Adrenal gland (tissue), 5 donors: ENCODE measurements at regions not wholly inside any gene's neighbourhood (a gene's known extent, or its start where the extent isn't known, plus 50 kb on each side); places are given as distances from the start of the nearest gene placed in this dataset.

Source experiments
- POLR2A ChIP-seq, 2 donors: fragments of 450-650 bp; IDR thresholded peaks; one replicate each; pipeline ENCODE4 v1.6.1; 2017; ENCODE audit warnings: antibody characterized with exemption in 2 of 2, mild to moderate bottlenecking in 2 of 2, moderate library complexity in 1 of 2
- TF ChIP-seq, protein P1 (sequence below), 6 experiments: fragments of 450-650 bp in 4 of 6; fragments of 200-600 bp in 2 of 6; sonication (generic) in 1 of 6; IDR thresholded peaks; 1 replicate in 5 of 6; 2 replicates in 1 of 6; pipeline versions ENCODE4 v1.5.1 to v1.8.0; 2016 to 2021; ENCODE audit warnings: antibody characterized with exemption in 6 of 6, mild to moderate bottlenecking in 2 of 6, moderate library complexity in 1 of 6
- donor health status: DM: no; HTN: no; CAD: no.

DNA sequence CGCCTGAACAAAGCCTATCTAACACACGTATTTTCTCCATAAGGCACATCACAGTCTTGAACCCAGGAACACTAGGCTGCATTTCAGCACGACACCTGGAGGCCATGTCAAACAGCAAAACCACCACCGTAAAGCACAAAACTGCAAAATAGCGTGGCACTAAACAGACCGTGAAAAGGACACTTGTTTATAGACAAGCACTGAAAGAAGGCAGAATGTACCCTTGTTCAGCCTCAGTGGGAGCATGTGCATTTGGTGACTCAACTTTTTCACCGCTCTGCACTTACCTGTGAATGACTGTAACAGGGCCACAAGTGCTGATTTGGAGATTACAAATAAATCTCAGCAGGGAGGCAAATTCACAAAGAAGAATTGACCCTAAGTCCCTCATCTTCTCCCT lies 80.8 kb downstream of the ISG20 start:
- TF ChIP-seq POLR2A (IDR thresholded peaks at IDR 0.05): no peak
- TF ChIP-seq, protein P1, sequence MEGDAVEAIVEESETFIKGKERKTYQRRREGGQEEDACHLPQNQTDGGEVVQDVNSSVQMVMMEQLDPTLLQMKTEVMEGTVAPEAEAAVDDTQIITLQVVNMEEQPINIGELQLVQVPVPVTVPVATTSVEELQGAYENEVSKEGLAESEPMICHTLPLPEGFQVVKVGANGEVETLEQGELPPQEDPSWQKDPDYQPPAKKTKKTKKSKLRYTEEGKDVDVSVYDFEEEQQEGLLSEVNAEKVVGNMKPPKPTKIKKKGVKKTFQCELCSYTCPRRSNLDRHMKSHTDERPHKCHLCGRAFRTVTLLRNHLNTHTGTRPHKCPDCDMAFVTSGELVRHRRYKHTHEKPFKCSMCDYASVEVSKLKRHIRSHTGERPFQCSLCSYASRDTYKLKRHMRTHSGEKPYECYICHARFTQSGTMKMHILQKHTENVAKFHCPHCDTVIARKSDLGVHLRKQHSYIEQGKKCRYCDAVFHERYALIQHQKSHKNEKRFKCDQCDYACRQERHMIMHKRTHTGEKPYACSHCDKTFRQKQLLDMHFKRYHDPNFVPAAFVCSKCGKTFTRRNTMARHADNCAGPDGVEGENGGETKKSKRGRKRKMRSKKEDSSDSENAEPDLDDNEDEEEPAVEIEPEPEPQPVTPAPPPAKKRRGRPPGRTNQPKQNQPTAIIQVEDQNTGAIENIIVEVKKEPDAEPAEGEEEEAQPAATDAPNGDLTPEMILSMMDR (IDR thresholded peaks at IDR 0.05): no peak
